OCI-LY7 (cell line): ENCODE measurements at regions not wholly inside any gene's neighbourhood (a gene's known extent, or its start where the extent isn't known, plus 50 kb on each side); places are given as distances from the start of the nearest gene placed in this dataset.

Experiments used
- BruUV-seq: library from RNA; stranded (reverse); fragments of 400-500 nt; replicated peaks from 2 replicates; lab custom pipeline; 2021; lab: Mats Ljungman, UMichigan
- CTCF ChIA-PET: fragments of 300-600 bp; sonication (Branson Sonifier 250); formaldehyde crosslinking; loops from one replicate; lab custom pipeline; 2022; ENCODE audit warnings: antibody characterized with exemption; ENCODE audit not compliant: unreplicated experiment; lab: Charles Lee
- POLR2A ChIA-PET: fragments of 300-600 bp; sonication (Branson Sonifier 250); formaldehyde crosslinking; loops from one replicate; lab custom pipeline; 2022; ENCODE audit warnings: antibody characterized with exemption; lab: Charles Lee
- DNase-seq: peaks from one replicate; pipeline ENCODE4 v3.0.0-alpha.2; 2015; ENCODE audit warnings: low spot score
- H2AFZ ChIP-seq: fragments of 200-600 bp; sonication (generic), shearing (Covaris generic); 2 replicates; pipeline ENCODE4 v1.6.1; 2014; ENCODE audit warnings: mild to moderate bottlenecking, antibody characterized with exemption, low read length, moderate library complexity
- H3K27ac ChIP-seq: fragments of 200-600 bp; sonication (generic); 2 replicates; pipeline ENCODE4 v1.5.1; 2014; ENCODE audit warnings: mixed run types, low read depth, mild to moderate bottlenecking, moderate library complexity, low read length, inconsistent platforms; ENCODE audit not compliant: poor library complexity, severe bottlenecking
- H3K36me3 ChIP-seq: fragments of 200-600 bp; sonication (generic); 2 replicates; pipeline ENCODE4 v1.6.1; 2014; ENCODE audit warnings: mild to moderate bottlenecking, antibody characterized with exemption, low read length, moderate library complexity, mixed read lengths; ENCODE audit not compliant: insufficient read depth
- H3K4me1 ChIP-seq: fragments of 200-600 bp; sonication (generic); 2 replicates; pipeline ENCODE4 v1.5.1; 2014; ENCODE audit warnings: mild to moderate bottlenecking, low read length; ENCODE audit not compliant: insufficient read depth, poor library complexity, severe bottlenecking
- H3K4me2 ChIP-seq: fragments of 200-600 bp; sonication (generic); 2 replicates; pipeline ENCODE4 v1.6.1; 2014; ENCODE audit warnings: mild to moderate bottlenecking, low read length
- H3K4me3 ChIP-seq: fragments of 200-600 bp; sonication (generic); 2 replicates; pipeline ENCODE4 v1.5.1; 2014; ENCODE audit warnings: mild to moderate bottlenecking, low read depth, low read length; ENCODE audit not compliant: poor library complexity, severe bottlenecking
- H3K79me2 ChIP-seq: fragments of 200-600 bp; sonication (generic); 2 replicates; pipeline ENCODE4 v1.6.1; 2016; ENCODE audit warnings: low read depth, mild to moderate bottlenecking, low read length, moderate library complexity, mixed read lengths; ENCODE audit not compliant: insufficient read depth
- H3K9me2 ChIP-seq: fragments of 200-600 bp; sonication (generic); 2 replicates; pipeline ENCODE4 v1.6.1; 2016; ENCODE audit warnings: mild to moderate bottlenecking, low read length, mixed read lengths; ENCODE audit not compliant: insufficient read depth
- H3K9me3 ChIP-seq: fragments of 200-600 bp; sonication (generic); 2 replicates; pipeline ENCODE4 v1.6.1; 2014; ENCODE audit warnings: mild to moderate bottlenecking, mixed run types, low read length, mixed read lengths
- H4K20me1 ChIP-seq: fragments of 200-600 bp; sonication (generic); 2 replicates; pipeline ENCODE4 v1.6.1; 2014; ENCODE audit warnings: mild to moderate bottlenecking, antibody characterized with exemption, low read length, moderate library complexity, mixed read lengths; ENCODE audit not compliant: insufficient read depth
- CTCF ChIP-seq: fragments of 200-600 bp; sonication (generic); conservative IDR thresholded peaks from 2 replicates; pipeline ENCODE4 v1.5.1; 2014; ENCODE audit warnings: mild to moderate bottlenecking, antibody characterized with exemption, low read length, moderate library complexity, mixed read lengths
- EZH2phosphoT487 ChIP-seq: fragments of 200-600 bp; sonication (generic); IDR thresholded peaks from 2 replicates; pipeline ENCODE4 v1.6.1; 2018; ENCODE audit warnings: low read depth, borderline replicate concordance, mild to moderate bottlenecking, mixed run types, antibody characterized with exemption, low read length, moderate library complexity, mixed read lengths
- intact Hi-C: fragments of 100-400 bp; cut with micrococcal nuclease; formaldehyde crosslinking; loops from one replicate; pipeline ENCODE4 v1.10.0; 2022; ENCODE audit not compliant: unreplicated experiment

DNA sequence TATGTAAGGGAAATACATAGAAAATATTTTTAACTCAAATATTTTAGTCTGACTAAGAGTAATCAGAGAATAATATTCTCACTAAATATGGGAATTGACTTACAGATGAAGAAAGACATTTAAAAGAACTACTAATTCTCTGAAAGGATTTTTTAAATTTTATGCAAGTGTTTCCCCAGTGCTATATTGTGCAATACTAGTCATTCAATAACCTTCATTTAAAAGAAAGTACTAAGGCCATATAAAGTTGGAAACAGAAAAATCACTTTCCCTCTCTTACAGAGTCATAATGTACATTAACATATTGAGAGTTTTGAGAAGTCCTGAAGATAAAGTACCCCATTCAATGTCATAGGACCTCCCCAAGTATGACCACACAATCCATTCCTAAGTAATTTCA lies 584.6 kb upstream of the ACVR2A start:
- POLR2A ChIA-PET = no interaction called here
- Histone ChIP-seq H3K4me3 (no peak overlapping the region), H3K79me2 (no peaks in the 10 kb centered on the region), H3K4me1 (no peaks in the 10 kb centered on the region), H3K4me2 (no peak overlapping the region), H2AFZ (no peak overlapping the region), H3K9me2 (no peaks in the 10 kb centered on the region; the same call in 1 of the 2 replicates), H3K27ac (no peak overlapping the region), H3K9me3 (no peaks in the 10 kb centered on the region), H3K36me3 (no peaks in the 10 kb centered on the region), H4K20me1 (no peaks in the 10 kb centered on the region)
- intact Hi-C loops = no loop called here
- CTCF ChIA-PET = no interaction called here
- TF ChIP-seq EZH2phosphoT487 = no peak
- no peak for TF ChIP-seq CTCF
- no peak for DNase-seq
- BruUV-seq = no TSS peak

- no peak for TF ChIP-seq CTCF
- no peak for TF ChIP-seq EZH2phosphoT487
- intact Hi-C loops = no loop called here
- Histone ChIP-seq H3K4me2 (no peak overlapping the region), H2AFZ (no peak overlapping the region), H3K36me3 (no peaks in the 10 kb centered on the region), H3K9me2 (no peaks in the 10 kb centered on the region), H3K27ac (no peak overlapping the region), H3K79me2 (no peaks in the 10 kb centered on the region), H3K4me3 (no peak overlapping the region), H3K9me3 (no peaks in the 10 kb centered on the region), H3K4me1 (no peaks in the 10 kb centered on the region), H4K20me1 (no peaks in the 10 kb centered on the region)
- no TSS peak for BruUV-seq
- no peak for DNase-seq
- CTCF ChIA-PET = no interaction called here
- POLR2A ChIA-PET = no interaction called here
Observed at GRCh38 chr2:147255812-147256211, 589.0 kb upstream of the ACVR2A start.

DNA sequence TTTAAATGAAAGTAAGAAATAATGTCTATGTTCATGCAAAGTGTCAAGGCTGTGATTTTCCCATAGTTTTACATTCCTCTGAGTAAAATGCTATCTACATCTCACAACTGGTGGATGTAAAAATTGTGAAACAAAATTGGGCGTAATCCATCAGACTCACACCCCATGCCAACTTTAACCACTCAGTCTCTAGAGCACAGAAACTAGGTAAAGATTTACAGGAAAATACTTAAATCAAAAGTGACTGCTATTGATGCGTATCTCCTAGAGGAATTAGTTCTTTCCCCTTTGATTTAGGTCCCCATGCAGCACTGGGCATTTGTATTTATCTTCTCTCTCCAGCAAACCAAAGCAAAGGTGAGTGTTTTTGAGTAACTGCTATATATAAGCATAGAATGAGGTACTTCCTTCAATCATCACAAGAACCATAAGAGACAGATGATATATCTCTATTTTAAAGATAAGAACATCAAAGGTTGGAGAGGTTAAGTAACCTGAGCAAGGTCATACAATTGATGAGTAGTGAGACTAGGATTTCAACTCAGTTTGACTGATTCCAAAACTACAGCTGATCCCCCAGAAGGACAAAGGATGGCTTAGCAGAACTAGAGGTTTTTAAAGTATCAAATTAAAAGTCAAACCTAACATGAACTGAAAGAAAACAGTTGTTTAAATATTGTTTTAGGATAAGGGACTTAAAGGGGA lies 594.0 kb upstream of the ACVR2A start:
- no peaks in the 10 kb centered on the region for H3K9me2 ChIP-seq
- no peak overlapping the region for H3K4me2 ChIP-seq
- no peak overlapping the region for H3K4me3 ChIP-seq
- no peaks in the 10 kb centered on the region for H3K36me3 ChIP-seq
- ChIA-PET CTCF (no interaction called here), POLR2A (no interaction called here)
- no peak for TF ChIP-seq CTCF
- TF ChIP-seq EZH2phosphoT487 = no peak
- no peaks in the 10 kb centered on the region for H3K79me2 ChIP-seq
- no peaks in the 10 kb centered on the region for H4K20me1 ChIP-seq
- H3K9me3 ChIP-seq = no peaks in the 10 kb centered on the region
- intact Hi-C loops = no loop called here
- H2AFZ ChIP-seq = no peak overlapping the region
- no peak for DNase-seq
- no TSS peak for BruUV-seq
- H3K4me1 ChIP-seq = no peaks in the 10 kb centered on the region
- H3K27ac ChIP-seq = no peak overlapping the region
